GM23338 (cell line): ENCODE measurements at regions not wholly inside any gene's neighbourhood (a gene's known extent, or its start where the extent isn't known, plus 50 kb on each side); places are given as distances from the start of the nearest gene placed in this dataset.

ENCODE experiments used
- ATAC-seq: fragments of 200-7000 bp; cut with Tn5 transposase; 3 replicates; pipeline ENCODE4 v1.9.1; 2020
- DNase-seq: peaks from one replicate; pipeline ENCODE4 v3.0.0-alpha.2; 2015; ENCODE audit warnings: low spot score
- H2AFZ ChIP-seq: fragments of 200-600 bp; sonication (generic); 2 replicates; pipeline ENCODE4 v1.8.0; 2016; ENCODE audit warnings: antibody characterized with exemption, mild to moderate bottlenecking, moderate library complexity
- H3F3A ChIP-seq: fragments of 200-600 bp; sonication (generic); replicated peaks from 2 replicates; pipeline ENCODE4 v1.8.0; 2017; ENCODE audit warnings: antibody characterized with exemption, mixed run types, low read depth
- H3K27ac ChIP-seq: fragments of 200-600 bp; sonication (generic); 2 replicates; pipeline ENCODE4 v1.6.1; 2016; ENCODE audit warnings: low read depth
- H3K27me3 ChIP-seq: fragments of 200-600 bp; sonication (generic); 2 replicates; pipeline ENCODE4 v1.8.0; 2016; ENCODE audit warnings: mild to moderate bottlenecking, mixed run types, moderate library complexity; ENCODE audit not compliant: insufficient read depth
- H3K36me3 ChIP-seq: fragments of 200-600 bp; sonication (generic); 2 replicates; pipeline ENCODE4 v1.8.0; 2016; ENCODE audit warnings: mild to moderate bottlenecking; ENCODE audit not compliant: insufficient read depth
- H3K4me1 ChIP-seq: fragments of 200-600 bp; sonication (generic); 2 replicates; pipeline ENCODE4 v1.8.0; 2016; ENCODE audit warnings: mild to moderate bottlenecking, moderate library complexity; ENCODE audit not compliant: insufficient read depth
- H3K4me2 ChIP-seq: fragments of 200-600 bp; sonication (generic); 2 replicates; pipeline ENCODE4 v1.7.1; 2017; ENCODE audit warnings: mixed run types
- H3K4me3 ChIP-seq: fragments of 200-600 bp; sonication (generic); 2 replicates; pipeline ENCODE4 v1.6.1; 2016; ENCODE audit warnings: mixed run types
- H3K79me2 ChIP-seq: fragments of 200-600 bp; sonication (generic); replicated peaks from 2 replicates; pipeline ENCODE4 v1.8.0; 2017; ENCODE audit warnings: mild to moderate bottlenecking; ENCODE audit not compliant: insufficient read depth
- H3K9me2 ChIP-seq: fragments of 200-600 bp; sonication (generic); 2 replicates; pipeline ENCODE4 v1.8.0; 2017; ENCODE audit not compliant: insufficient read depth
- H4K20me1 ChIP-seq: fragments of 200-600 bp; sonication (generic); replicated peaks from 2 replicates; pipeline ENCODE4 v1.8.0; 2017; ENCODE audit warnings: mild to moderate bottlenecking; ENCODE audit not compliant: insufficient read depth
- H3K27ac Mint-ChIP-seq: 2 replicates; pipeline ENCODE4 v1.8.0; 2020; ENCODE audit warnings: inconsistent platforms, mild to moderate bottlenecking, moderate library complexity, mixed read lengths
- H3K27me3 Mint-ChIP-seq: 3 replicates; pipeline ENCODE4 v1.8.0; 2022; ENCODE audit warnings: low read depth, mild to moderate bottlenecking, moderate library complexity, mixed read lengths, inconsistent platforms; ENCODE audit not compliant: insufficient read depth, poor library complexity
- H3K36me3 Mint-ChIP-seq: 3 replicates; pipeline ENCODE4 v1.8.0; 2021; ENCODE audit warnings: low read depth, mild to moderate bottlenecking, inconsistent platforms, moderate library complexity, mixed read lengths
- H3K4me1 Mint-ChIP-seq: 3 replicates; pipeline ENCODE4 v1.8.0; 2020; ENCODE audit warnings: mild to moderate bottlenecking, inconsistent platforms, mixed read lengths
- H3K4me3 Mint-ChIP-seq: 3 replicates; pipeline ENCODE4 v1.8.0; 2021; ENCODE audit warnings: moderate library complexity, mild to moderate bottlenecking, inconsistent platforms, mixed read lengths
- H3K9me3 Mint-ChIP-seq: 3 replicates; pipeline ENCODE4 v1.8.0; 2020; ENCODE audit warnings: moderate library complexity, mild to moderate bottlenecking, inconsistent platforms, mixed read lengths
- CREB1 ChIP-seq: fragments of 250-450 bp; sonication (Bioruptor Pico); IDR thresholded peaks from 2 replicates; pipeline ENCODE4 v1.5.0; 2020; ENCODE audit warnings: low read depth, mild to moderate bottlenecking, moderate library complexity
- CTCF ChIP-seq, 2 experiments: fragments of 200-600 bp in 1 of 2; sonication (generic) in 1 of 2; conservative IDR thresholded peaks; 2 replicates each; pipeline versions ENCODE4 v1.5.1 to v1.6.1; 2016 to 2017; ENCODE audit warnings: antibody characterized with exemption in 2 of 2, low read depth in 2 of 2, mild to moderate bottlenecking in 2 of 2, moderate library complexity in 1 of 2
- ETS1 ChIP-seq: IDR thresholded peaks from 2 replicates; pipeline ENCODE4 v1.6.1; 2016; ENCODE audit warnings: antibody characterized with exemption
- EZH2 ChIP-seq: fragments of 200-600 bp; sonication (generic); IDR thresholded peaks from one replicate; pipeline ENCODE4 v1.8.0; 2017; ENCODE audit warnings: antibody characterized with exemption, mild to moderate bottlenecking, low read depth; ENCODE audit not compliant: unreplicated experiment
- EZH2phosphoT487 ChIP-seq: fragments of 200-600 bp; sonication (generic); IDR thresholded peaks from one replicate; pipeline ENCODE4 v1.8.1; 2018; ENCODE audit warnings: antibody characterized with exemption; ENCODE audit not compliant: unreplicated experiment
- JUNB ChIP-seq: IDR thresholded peaks from one replicate; pipeline ENCODE4 v1.6.1; 2016; ENCODE audit warnings: antibody characterized with exemption; ENCODE audit not compliant: unreplicated experiment
- NANOG ChIP-seq: IDR thresholded peaks from 2 replicates; pipeline ENCODE4 v1.6.1; 2016; ENCODE audit warnings: antibody characterized with exemption, borderline replicate concordance
- POLR2AphosphoS5 ChIP-seq: IDR thresholded peaks from 2 replicates; pipeline ENCODE4 v1.6.1; 2016; ENCODE audit warnings: antibody characterized with exemption, low read depth
- REST ChIP-seq: IDR thresholded peaks from one replicate; pipeline ENCODE4 v1.6.1; 2018; ENCODE audit warnings: antibody characterized with exemption; ENCODE audit not compliant: unreplicated experiment
- STAT1 ChIP-seq: IDR thresholded peaks from one replicate; pipeline ENCODE4 v1.6.1; 2016; ENCODE audit warnings: antibody characterized with exemption; ENCODE audit not compliant: unreplicated experiment
- ZNF114 ChIP-seq: fragments of 250-450 bp; sonication (Bioruptor Pico); IDR thresholded peaks from 2 replicates; pipeline ENCODE4 v1.5.0; 2020; ENCODE audit warnings: mild to moderate bottlenecking, moderate library complexity
- ZNF331 ChIP-seq: fragments of 250-450 bp; sonication (Bioruptor Pico); IDR thresholded peaks from 2 replicates; pipeline ENCODE4 v1.5.0; 2020; ENCODE audit warnings: low read depth, mild to moderate bottlenecking, moderate library complexity
- ZNF462 ChIP-seq: fragments of 250-450 bp; sonication (Bioruptor Pico); IDR thresholded peaks from 2 replicates; pipeline ENCODE4 v1.5.0; 2020; ENCODE audit warnings: mild to moderate bottlenecking, moderate library complexity

GRCh38 chr6:71585472-71585871 is 296.9 kb downstream of the OGFRL1 start:
- Histone ChIP-seq H3K27ac (no peak overlapping the region), H2AFZ (no peak overlapping the region), H3F3A (no peaks in the 10 kb centered on the region), H3K36me3 (no peaks in the 10 kb centered on the region), H3K4me3 (no peak overlapping the region), H3K27me3 (no peaks in the 10 kb centered on the region), H3K9me2 (no peaks in the 10 kb centered on the region), H3K79me2 (no peaks in the 10 kb centered on the region), H3K4me1 (no peaks in the 10 kb centered on the region), H3K4me2 (no peak overlapping the region), H4K20me1 (no peaks in the 10 kb centered on the region)
- Mint-ChIP-seq H3K9me3 (no peaks in the 10 kb centered on the region), H3K4me1 (no peaks in the 10 kb centered on the region), H3K27ac (no peak overlapping the region), H3K4me3 (no peak overlapping the region), H3K36me3 (no peaks in the 10 kb centered on the region), H3K27me3 (no peaks in the 10 kb centered on the region)
- DNase-seq: no peak
- no peak for ATAC-seq
- TF ChIP-seq STAT1 (no peak), POLR2AphosphoS5 (no peak), ZNF331 (no peak), CREB1 (CRISPR knock-in tag) (no peak), EZH2 (no peak), NANOG (no peak), ZNF114 (CRISPR knock-in tag) (no peak), ZNF462 (CRISPR knock-in tag) (no peak), JUNB (no peak), EZH2phosphoT487 (no peak), ETS1 (no peak), CTCF (conservative IDR thresholded peaks at IDR 0.05; ENCODE audit: low read depth in 2 of 2) (no peak), REST (no peak)
